ENCODE measurements at regions not wholly inside any gene's neighbourhood (a gene's known extent, or its start where the extent isn't known, plus 50 kb on each side); places are given as distances from the start of the nearest gene placed in this dataset.

GRCh38 chr22:27113211-27113635, 455.8 kb downstream of the MIAT start:
- no peak overlapping the region for H3K4me3 Mint-ChIP-seq
- peaks cover 7% of the 10 kb centered on the region for H3K9me3 Mint-ChIP-seq
- no peak for TF ChIP-seq CTCF (IDR thresholded peaks at IDR 0.05; ENCODE audit: unreplicated experiment)
- peak overlapping the region; percentile 67 for H3K27ac Mint-ChIP-seq
- DNase-seq (ENCODE audit: low spot score in 2 of 2, unreplicated experiment in 2 of 2) = no peak
- H3K4me1 Mint-ChIP-seq = peaks cover 46% of the 10 kb centered on the region
- H3K27me3 Mint-ChIP-seq (ENCODE audit: low read depth) = no peaks in the 10 kb centered on the region
- H3K36me3 Mint-ChIP-seq = no peaks in the 10 kb centered on the region

DNA sequence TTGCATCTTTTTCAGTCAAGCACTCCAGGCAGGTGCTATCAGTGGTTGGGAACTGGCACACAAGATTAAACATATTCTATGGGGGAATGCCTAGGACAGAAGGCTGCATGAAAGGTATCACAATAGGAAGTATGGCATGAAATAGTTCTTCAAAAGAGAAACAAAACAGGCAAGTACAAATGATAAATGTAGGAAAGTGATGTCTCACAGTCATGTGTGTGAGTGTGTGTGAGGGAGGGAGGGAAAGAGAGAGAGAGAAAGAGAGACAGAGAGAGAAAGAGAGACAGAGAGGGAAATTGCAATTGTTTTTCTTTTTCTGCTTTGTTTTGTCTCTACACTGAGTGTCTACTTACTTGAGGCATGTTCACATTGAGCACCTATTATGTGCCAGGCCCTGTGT, 456.3 kb downstream of the MIAT start:
- no peaks in the 10 kb centered on the region for H3K36me3 Mint-ChIP-seq
- no peak for DNase-seq (ENCODE audit: low spot score in 2 of 2, unreplicated experiment in 2 of 2)
- H3K27ac Mint-ChIP-seq = peak overlapping the region; percentile 67
- peaks cover 42% of the 10 kb centered on the region for H3K4me1 Mint-ChIP-seq
- peaks cover 7% of the 10 kb centered on the region for H3K9me3 Mint-ChIP-seq
- no peaks in the 10 kb centered on the region for H3K27me3 Mint-ChIP-seq (ENCODE audit: low read depth)
- no peak overlapping the region for H3K4me3 Mint-ChIP-seq
- TF ChIP-seq CTCF (IDR thresholded peaks at IDR 0.05; ENCODE audit: unreplicated experiment) = no peak

- DNase-seq (ENCODE audit: low spot score in 2 of 2, unreplicated experiment in 2 of 2) = no peak
- no peak overlapping the region for H3K27ac Mint-ChIP-seq
- no peak for TF ChIP-seq CTCF (IDR thresholded peaks at IDR 0.05; ENCODE audit: unreplicated experiment)
- H3K9me3 Mint-ChIP-seq = peaks cover 7% of the 10 kb centered on the region
- H3K4me1 Mint-ChIP-seq = peaks cover 40% of the 10 kb centered on the region
- H3K36me3 Mint-ChIP-seq = no peaks in the 10 kb centered on the region
- H3K4me3 Mint-ChIP-seq = no peak overlapping the region
- no peaks in the 10 kb centered on the region for H3K27me3 Mint-ChIP-seq (ENCODE audit: low read depth)
These were observed 456.8 kb downstream of the MIAT start for GRCh38 chr22:27114186-27114585.

DNA sequence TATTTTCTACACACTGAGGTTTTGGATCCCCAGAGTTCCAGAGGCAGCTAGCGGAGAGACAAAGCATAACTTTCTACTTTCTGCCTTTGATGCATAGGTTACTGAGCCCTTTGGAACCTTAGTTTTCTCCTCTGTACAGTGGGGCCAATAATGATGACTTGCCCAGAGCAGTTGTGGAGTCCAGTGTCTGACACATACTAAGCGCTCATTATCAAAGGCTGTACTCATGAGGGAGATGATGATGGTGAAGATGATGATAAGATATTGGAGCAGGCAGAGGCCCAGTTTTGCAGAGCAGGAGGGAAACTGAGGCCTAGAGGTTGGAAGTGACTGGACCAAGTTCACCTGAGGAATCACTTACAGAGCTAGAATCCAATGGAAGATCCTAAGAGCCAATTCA, 458.0 kb downstream of the MIAT start:
- H3K9me3 Mint-ChIP-seq = peaks cover 12% of the 10 kb centered on the region

DNA sequence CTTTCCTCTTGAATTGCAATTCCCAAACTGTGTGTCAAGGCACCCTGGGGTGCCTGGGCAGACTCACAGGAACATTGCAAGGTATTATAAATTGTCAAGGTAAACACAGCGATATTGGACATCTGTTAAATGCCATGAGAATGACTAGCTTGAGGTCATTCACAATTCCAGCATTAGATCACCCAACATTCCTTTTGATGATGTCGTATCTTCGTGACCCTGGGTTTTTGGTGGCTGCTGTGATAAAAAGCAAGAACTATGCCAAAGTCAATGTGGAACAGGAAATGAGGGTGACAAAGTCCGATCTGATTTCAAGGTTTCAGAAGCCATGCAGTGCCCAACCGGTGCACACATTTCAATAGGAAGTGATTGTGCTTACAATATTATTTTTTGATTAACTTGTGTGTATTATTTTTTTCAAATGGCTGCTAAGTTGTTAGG, 458.4 kb downstream of the MIAT start:
- H3K4me1 Mint-ChIP-seq = peaks cover 25% of the 10 kb centered on the region
- H3K27ac Mint-ChIP-seq = no peak overlapping the region
- H3K9me3 Mint-ChIP-seq = peaks cover 14% of the 10 kb centered on the region
- no peaks in the 10 kb centered on the region for H3K27me3 Mint-ChIP-seq (ENCODE audit: low read depth)
- H3K4me3 Mint-ChIP-seq = no peak overlapping the region
- H3K36me3 Mint-ChIP-seq = no peaks in the 10 kb centered on the region
- DNase-seq (ENCODE audit: low spot score in 2 of 2, unreplicated experiment in 2 of 2) = no peak
- TF ChIP-seq CTCF (IDR thresholded peaks at IDR 0.05; ENCODE audit: unreplicated experiment) = no peak

More for the DNA sequence above, 458.0 kb downstream of the MIAT start:
- TF ChIP-seq CTCF (IDR thresholded peaks at IDR 0.05; ENCODE audit: unreplicated experiment) = no peak
- Mint-ChIP-seq H3K4me3 (no peak overlapping the region), H3K27me3 (ENCODE audit: low read depth) (no peaks in the 10 kb centered on the region), H3K27ac (no peak overlapping the region), H3K36me3 (no peaks in the 10 kb centered on the region), H3K4me1 (peaks cover 30% of the 10 kb centered on the region)
- no peak for DNase-seq (ENCODE audit: low spot score in 2 of 2, unreplicated experiment in 2 of 2)
